ENCODE measurements at regions not wholly inside any gene's neighbourhood (a gene's known extent, or its start where the extent isn't known, plus 50 kb on each side); places are given as distances from the start of the nearest gene placed in this dataset.

GRCh38 chr9:103755441-103755840 lies 338.7 kb upstream of the SMC2 start:
- TF ChIP-seq NFYB (CRISPR knock-in tag; IDR thresholded peaks at IDR 0.05) = no peak
- no peak for TF ChIP-seq JUND (CRISPR knock-in tag; IDR thresholded peaks at IDR 0.05)
- TF ChIP-seq ZBTB38 (CRISPR knock-in tag; IDR thresholded peaks at IDR 0.05) = no peak
- TF ChIP-seq E2F5 (CRISPR knock-in tag; conservative IDR thresholded peaks at IDR 0.05) = no peak
- no peak for TF ChIP-seq CTCF (CRISPR knock-in tag; IDR thresholded peaks at IDR 0.05)
- no peak for TF ChIP-seq GFI1 (CRISPR knock-in tag; IDR thresholded peaks at IDR 0.05; ENCODE audit: borderline replicate concordance)
- no peak for TF ChIP-seq ZSCAN9 (CRISPR knock-in tag; IDR thresholded peaks at IDR 0.05; ENCODE audit: borderline replicate concordance)
- TF ChIP-seq CBX5 (CRISPR knock-in tag; IDR thresholded peaks at IDR 0.05; ENCODE audit: borderline replicate concordance) = no peak
